IMR-90 (cell line): ENCODE measurements at regions not wholly inside any gene's neighbourhood (a gene's known extent, or its start where the extent isn't known, plus 50 kb on each side); places are given as distances from the start of the nearest gene placed in this dataset.

Experiments
- ATAC-seq: fragments of 200-7000 bp; cut with Tn5 transposase; 2 replicates; pipeline ENCODE4 v1.9.1; 2020; ENCODE audit warnings: low read depth, mild to moderate bottlenecking, moderate library complexity
- BruUV-seq: library from RNA; stranded (reverse); fragments of 400-500 nt; replicated peaks from 2 replicates; lab custom pipeline; 2021; lab: Mats Ljungman, UMichigan
- CTCF ChIA-PET: fragments of 300-600 bp; formaldehyde crosslinking; extraction: SDS; loops from one replicate; lab custom pipeline; 2021; ENCODE audit warnings: antibody characterized with exemption; lab: Yijun Ruan, JAX
- POLR2A ChIA-PET: fragments of 300-600 bp; sonication (Branson Sonifier 250); formaldehyde crosslinking; loops from one replicate; lab custom pipeline; 2022; ENCODE audit warnings: antibody characterized with exemption; ENCODE audit not compliant: unreplicated experiment; lab: Charles Lee
- DNase-seq: peaks from one replicate; pipeline ENCODE4 v3.0.0; 2013
- H2AFZ ChIP-seq: replicated peaks from 2 replicates; pipeline ENCODE3; 2013; ENCODE audit warnings: low read length, mild to moderate bottlenecking; ENCODE audit not compliant: poor library complexity
- H2AK5ac ChIP-seq: 2 replicates; pipeline ENCODE4 v1.6.1; 2013; ENCODE audit warnings: low read depth, low read length, inconsistent platforms
- H2AK9ac ChIP-seq: replicated peaks from 2 replicates; pipeline ENCODE3; 2013; ENCODE audit warnings: mild to moderate bottlenecking, low read depth, low read length, moderate library complexity; ENCODE audit not compliant: poor library complexity
- H2BK120ac ChIP-seq: 2 replicates; pipeline ENCODE4 v1.6.1; 2013; ENCODE audit warnings: low read depth, low read length, inconsistent platforms
- H2BK15ac ChIP-seq: 3 replicates; pipeline ENCODE4 v1.6.1; 2013; ENCODE audit warnings: low read depth, low read length, inconsistent platforms
- H2BK20ac ChIP-seq: 2 replicates; pipeline ENCODE4 v1.6.1; 2013; ENCODE audit warnings: low read depth, mild to moderate bottlenecking, inconsistent platforms, low read length, moderate library complexity
- H2BK5ac ChIP-seq: 2 replicates; pipeline ENCODE4 v1.6.1; 2013; ENCODE audit warnings: mild to moderate bottlenecking, low read depth, low read length, inconsistent platforms; ENCODE audit not compliant: poor library complexity, severe bottlenecking
- H3K14ac ChIP-seq: replicated peaks from 2 replicates; pipeline ENCODE4 v1.6.1; 2013; ENCODE audit warnings: low read depth, low read length, inconsistent platforms
- H3K18ac ChIP-seq: 2 replicates; pipeline ENCODE4 v1.6.1; 2013; ENCODE audit warnings: low read depth, low read length, control low read depth
- H3K23ac ChIP-seq: 2 replicates; pipeline ENCODE4 v1.6.1; 2013; ENCODE audit warnings: low read depth, low read length, inconsistent platforms
- H3K27ac ChIP-seq: 2 replicates; pipeline ENCODE4 v1.5.1; 2013; ENCODE audit warnings: mild to moderate bottlenecking, control low read depth, low read length; ENCODE audit not compliant: insufficient read depth
- H3K27me3 ChIP-seq: 2 replicates; pipeline ENCODE4 v1.6.1; 2013; ENCODE audit warnings: low read length; ENCODE audit not compliant: control insufficient read depth, insufficient read depth
- H3K36me3 ChIP-seq: 2 replicates; pipeline ENCODE4 v1.6.1; 2013; ENCODE audit warnings: low read length, mixed read lengths; ENCODE audit not compliant: control insufficient read depth, insufficient read depth
- H3K4ac ChIP-seq: 2 replicates; pipeline ENCODE4 v1.6.1; 2013; ENCODE audit warnings: low read depth, low read length, inconsistent platforms
- H3K4me1 ChIP-seq: 2 replicates; pipeline ENCODE4 v1.6.1; 2013; ENCODE audit warnings: low read length, mixed read lengths; ENCODE audit not compliant: control insufficient read depth, insufficient read depth
- H3K4me2 ChIP-seq: 2 replicates; pipeline ENCODE4 v1.6.1; 2013; ENCODE audit warnings: low read depth, mild to moderate bottlenecking, control low read depth, low read length, moderate library complexity
- H3K4me3 ChIP-seq: 2 replicates; pipeline ENCODE4 v1.5.1; 2013; ENCODE audit warnings: low read depth, mild to moderate bottlenecking, control low read depth, low read length, moderate library complexity; ENCODE audit not compliant: insufficient read depth
- H3K56ac ChIP-seq: 2 replicates; pipeline ENCODE4 v1.6.1; 2013; ENCODE audit warnings: low read length, inconsistent platforms; ENCODE audit not compliant: insufficient read depth; ENCODE audit errors: extremely low read depth
- H3K79me1 ChIP-seq, 2 experiments: 2 replicates each; pipeline ENCODE4 v1.6.1; 2013; ENCODE audit warnings: low read length in 2 of 2, inconsistent platforms in 1 of 2, low read depth in 1 of 2
- H3K9ac ChIP-seq: 2 replicates; pipeline ENCODE4 v1.6.1; 2013; ENCODE audit warnings: low read depth, low read length, control low read depth
- H3K9me1 ChIP-seq: 2 replicates; pipeline ENCODE4 v1.6.1; 2013; ENCODE audit warnings: low read length, inconsistent platforms; ENCODE audit not compliant: insufficient read depth
- H3K9me3 ChIP-seq: 2 replicates; pipeline ENCODE4 v1.6.1; 2013; ENCODE audit warnings: low read length; ENCODE audit not compliant: control insufficient read depth, insufficient read depth
- H4K20me1 ChIP-seq: 2 replicates; pipeline ENCODE4 v1.6.1; 2013; ENCODE audit warnings: low read length, inconsistent platforms; ENCODE audit not compliant: insufficient read depth
- H4K5ac ChIP-seq: 2 replicates; pipeline ENCODE4 v1.6.1; 2013; ENCODE audit warnings: mild to moderate bottlenecking, low read depth, low read length, control low read depth
- H4K8ac ChIP-seq, 2 experiments: 2 replicates each; pipeline ENCODE4 v1.6.1; 2013; ENCODE audit warnings: low read depth in 2 of 2, low read length in 2 of 2, control low read depth in 1 of 2, inconsistent platforms in 1 of 2
- H4K91ac ChIP-seq: 2 replicates; pipeline ENCODE4 v1.6.1; 2013; ENCODE audit warnings: low read depth, low read length, inconsistent platforms; ENCODE audit not compliant: insufficient read depth
- BHLHE40 ChIP-seq: fragments of 150-350 bp; IDR thresholded peaks from 2 replicates; pipeline ENCODE4 v1.6.1; 2016; ENCODE audit warnings: mild to moderate bottlenecking, low read depth, low read length
- CEBPB ChIP-seq: IDR thresholded peaks from 2 replicates; pipeline ENCODE4 v1.6.1; 2012; ENCODE audit warnings: low read depth, low read length, improper control_type of control experiment
- CHD1 ChIP-seq: IDR thresholded peaks from 2 replicates; pipeline ENCODE4 v1.6.1; 2012; ENCODE audit warnings: low read depth, low read length, improper control_type of control experiment
- CTCF ChIP-seq: conservative IDR thresholded peaks from 2 replicates; pipeline ENCODE4 v1.5.1; 2012; ENCODE audit warnings: mild to moderate bottlenecking, low read depth, low read length, improper control_type of control experiment
- ELK1 ChIP-seq: fragments of 150-350 bp; IDR thresholded peaks from 2 replicates; pipeline ENCODE4 v1.6.1; 2016; ENCODE audit warnings: low read depth, mild to moderate bottlenecking, low read length, moderate library complexity, borderline replicate concordance
- FOS ChIP-seq: fragments of 150-350 bp; IDR thresholded peaks from 2 replicates; pipeline ENCODE4 v1.6.1; 2016; ENCODE audit warnings: low read depth, low read length
- MAFK ChIP-seq: IDR thresholded peaks from 2 replicates; pipeline ENCODE4 v1.6.1; 2012; ENCODE audit warnings: low read depth, low read length, improper control_type of control experiment
- MAZ ChIP-seq: IDR thresholded peaks from 2 replicates; pipeline ENCODE4 v1.6.1; 2012; ENCODE audit warnings: low read depth, mild to moderate bottlenecking, low read length, improper control_type of control experiment, moderate library complexity, borderline replicate concordance
- MXI1 ChIP-seq: IDR thresholded peaks from 2 replicates; pipeline ENCODE4 v1.6.1; 2012; ENCODE audit warnings: low read depth, mild to moderate bottlenecking, low read length, moderate library complexity, borderline replicate concordance
- NFE2L2 ChIP-seq: fragments of 150-350 bp; IDR thresholded peaks from 2 replicates; pipeline ENCODE4 v1.6.1; 2016; ENCODE audit warnings: low read depth, mild to moderate bottlenecking, low read length
- POLR2A ChIP-seq: IDR thresholded peaks from 2 replicates; pipeline ENCODE4 v1.6.1; 2012; ENCODE audit warnings: mild to moderate bottlenecking, low read depth, low read length
- RAD21 ChIP-seq: IDR thresholded peaks from 2 replicates; pipeline ENCODE4 v1.6.1; 2012; ENCODE audit warnings: low read length, improper control_type of control experiment
- RCOR1 ChIP-seq: IDR thresholded peaks from 2 replicates; pipeline ENCODE4 v1.6.1; 2012; ENCODE audit warnings: mild to moderate bottlenecking, low read length, improper control_type of control experiment; ENCODE audit not compliant: insufficient replicate concordance
- RFX5 ChIP-seq: IDR thresholded peaks from 2 replicates; pipeline ENCODE4 v1.8.0; 2012; ENCODE audit warnings: low read depth, mild to moderate bottlenecking, low read length, moderate library complexity
- SMC3 ChIP-seq: fragments of 150-350 bp; IDR thresholded peaks from 2 replicates; pipeline ENCODE4 v1.6.1; 2016; ENCODE audit warnings: low read depth, mild to moderate bottlenecking, antibody characterized with exemption, low read length, moderate library complexity
- USF2 ChIP-seq: fragments of 150-350 bp; IDR thresholded peaks from 2 replicates; pipeline ENCODE4 v1.6.1; 2017; ENCODE audit warnings: mild to moderate bottlenecking, antibody characterized with exemption, low read length, low read depth
- WGBS, 2 experiments: methylation state at CpG; one replicate each; pipeline versions ENCODE4 v1.1.5 to v1.1.7; 2013; ENCODE audit warnings: missing lambda C conversion rate in 2 of 2; ENCODE audit not compliant: insufficient read length in 1 of 2; ENCODE audit errors: extremely low coverage in 2 of 2; 5-methylcytosine and 5-hydroxymethylcytosine counted together
- dilution Hi-C: fragments of 300-500 bp; cut with HindIII; formaldehyde crosslinking; loops from one replicate; pipeline ENCODE4 v1.14.3; 2018; ENCODE audit warnings: low sequenced_read_pairs; ENCODE audit not compliant: unreplicated experiment
- in situ Hi-C: fragments of 300-500 bp; cut with MboI; formaldehyde crosslinking; loops from 3 replicates; pipeline ENCODE4 v1.14.3; 2019; ENCODE audit warnings: low sequenced_read_pairs, inconsistent platforms, mixed read lengths
- intact Hi-C: fragments of 100-400 bp; cut with micrococcal nuclease; formaldehyde crosslinking; loops from 2 replicates; pipeline ENCODE4 v1.10.0; 2022

- BruUV-seq, result no TSS peak
- ChIA-PET CTCF (interaction anchor here (1.5 kb wide), 1 partner anchor 10 kb away, joined by 6 read pairs; no protein-coding TSS in a partner anchor), POLR2A (interaction anchor here (0.6 kb wide), 1 partner anchor 1387 kb away, joined by 3 read pairs; no protein-coding TSS in a partner anchor)
- Histone ChIP-seq H4K91ac (no peak overlapping the region), H3K4me3 (no peak overlapping the region), H2AK5ac (no peak overlapping the region), H4K8ac (no peak overlapping the region), H3K14ac (no peak overlapping the region), H2BK15ac (no peak overlapping the region), H3K4me1 (no peaks in the 10 kb centered on the region), H3K56ac (no peak overlapping the region), H3K9me3 (peaks cover 8% of the 10 kb centered on the region; the same call in 1 of the 2 replicates), H3K4me2 (no peak overlapping the region), H3K36me3 (no peaks in the 10 kb centered on the region), H4K20me1 (no peaks in the 10 kb centered on the region), H2AK9ac (no peak overlapping the region), H4K5ac (no peak overlapping the region), H3K23ac (no peak overlapping the region), H3K9ac (no peak overlapping the region), H3K79me1 (no peaks in the 10 kb centered on the region), H3K27ac (no peak overlapping the region), H3K27me3 (peaks cover 17% of the 10 kb centered on the region), H2BK20ac (no peak overlapping the region), H2BK5ac (no peak overlapping the region), H2BK120ac (no peak overlapping the region), H3K18ac (no peak overlapping the region), H3K9me1 (no peaks in the 10 kb centered on the region), H3K4ac (no peak overlapping the region), H2AFZ (no peak overlapping the region)
- dilution Hi-C loops (no loop called here), intact Hi-C loops (no loop called here), in situ Hi-C loops (no loop called here)
- ATAC-seq, result no peak
- no CpG with 5 or more reads among the region's 2 CpGs for WGBS, 2 experiments
- DNase-seq, result no peak
- TF ChIP-seq MAFK, result no peak
- no peak for TF ChIP-seq POLR2A
- no peak for TF ChIP-seq SMC3
- TF ChIP-seq RCOR1, result no peak
- no peak for TF ChIP-seq NFE2L2
- TF ChIP-seq ELK1, result no peak
- no peak for TF ChIP-seq USF2
- no peak for TF ChIP-seq RFX5
- TF ChIP-seq CTCF, result no peak
- no peak for TF ChIP-seq MAZ
- no peak for TF ChIP-seq BHLHE40
- TF ChIP-seq CHD1, result no peak
- TF ChIP-seq RAD21, result no peak
- TF ChIP-seq CEBPB, result no peak
- no peak for TF ChIP-seq FOS
- TF ChIP-seq MXI1, result no peak
These were observed 60.2 kb upstream of the ATP5MC3 start for GRCh38 chr2:175241691-175242090.
